GM19455 (cell line): ENCODE measurements at regions not wholly inside any gene's neighbourhood (a gene's known extent, or its start where the extent isn't known, plus 50 kb on each side); places are given as distances from the start of the nearest gene placed in this dataset.

Experiments used
- ATAC-seq: cut with Tn5 transposase; IDR thresholded peaks from one replicate; pipeline ENCODE4 v1.9.1; 2021; ENCODE audit not compliant: unreplicated experiment

GRCh38 chr3:148002705-148003205 is 593.6 kb downstream of the ZIC1 start:
- no peak for ATAC-seq

- no peak for ATAC-seq
Observed at GRCh38 chr3:148004331-148004730, 595.2 kb downstream of the ZIC1 start.

DNA sequence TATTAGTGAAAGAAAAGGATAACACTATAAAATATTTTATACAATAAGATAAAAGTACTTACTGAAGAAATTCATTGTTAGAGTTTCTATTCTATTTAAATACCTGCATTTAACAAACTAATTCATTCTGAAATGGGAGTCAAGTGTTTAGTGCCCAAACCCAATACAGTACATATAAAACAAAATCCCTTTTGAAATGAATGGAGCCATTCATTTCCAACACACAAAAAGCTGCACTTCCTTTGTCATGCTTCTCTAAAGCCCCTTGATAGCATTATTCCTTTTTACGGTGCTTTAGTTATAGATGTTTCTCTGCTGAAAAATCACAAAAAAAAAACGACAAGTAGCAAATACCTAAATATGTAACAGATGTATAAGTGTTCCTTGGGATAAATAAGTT is 596.3 kb downstream of the ZIC1 start:
- ATAC-seq: no peak

DNA sequence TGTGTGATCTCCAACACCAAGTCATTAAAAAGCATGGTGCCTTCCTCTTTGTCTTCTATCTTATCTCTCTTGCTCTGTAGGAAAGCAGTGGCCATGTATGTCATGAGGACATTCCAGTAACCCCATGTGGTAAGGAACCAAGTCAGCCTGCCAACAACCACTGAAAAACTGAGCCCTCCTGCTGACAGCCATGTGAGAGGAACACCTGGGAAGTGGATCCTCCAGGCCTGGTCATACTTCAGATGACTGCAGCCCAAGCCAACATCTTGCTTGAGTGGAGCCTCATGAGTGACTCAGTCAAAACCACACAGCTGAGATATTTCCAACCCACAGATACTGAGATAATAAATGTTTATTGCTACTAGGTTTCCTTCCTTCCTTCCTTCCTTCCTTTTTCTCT is 597.3 kb downstream of the ZIC1 start:
- ATAC-seq: no peak

DNA sequence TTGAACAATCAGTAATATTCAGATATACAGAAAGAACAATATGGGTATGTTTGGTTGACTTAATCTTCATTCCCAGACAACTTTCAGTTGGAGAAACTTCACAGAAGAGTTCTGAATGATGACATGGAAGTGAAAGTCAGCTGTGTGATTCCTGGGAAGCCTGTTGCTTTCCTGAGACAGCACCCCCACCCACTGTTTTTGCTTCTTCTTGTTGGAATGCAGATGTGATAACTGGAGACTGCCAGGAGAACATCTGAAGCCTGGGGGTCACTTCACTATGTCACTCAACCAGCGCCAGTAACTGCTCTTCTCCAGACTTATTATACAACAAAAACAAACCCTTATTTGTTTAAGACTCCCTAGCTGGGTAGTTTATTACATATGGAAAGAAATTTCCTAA is 599.4 kb downstream of the ZIC1 start:
- ATAC-seq: no peak

- ATAC-seq: no peak
Observed at GRCh38 chr3:148020861-148021260, 611.7 kb downstream of the ZIC1 start.

DNA sequence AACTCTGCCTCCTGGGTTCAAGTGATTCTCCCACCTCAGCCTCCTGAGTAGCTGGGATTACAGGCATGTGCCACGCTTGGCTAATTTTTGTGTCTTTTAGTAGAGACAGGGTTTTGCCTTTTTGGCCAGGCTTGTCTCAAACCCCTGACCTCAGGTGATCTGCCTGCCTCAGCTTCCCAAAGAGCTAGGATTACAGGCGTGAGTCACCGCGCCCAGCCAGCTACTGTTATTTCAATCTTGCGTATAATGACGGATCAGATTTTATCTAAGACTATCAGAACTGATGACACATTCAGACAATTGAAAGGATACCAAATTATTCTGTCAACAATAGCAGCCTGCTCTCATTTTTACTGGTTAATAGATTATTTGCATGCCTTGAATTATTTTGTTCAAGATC is 612.2 kb downstream of the ZIC1 start:
- no peak for ATAC-seq

GRCh38 chr3:148023994-148024393 is 614.8 kb downstream of the ZIC1 start:
- no peak for ATAC-seq

DNA sequence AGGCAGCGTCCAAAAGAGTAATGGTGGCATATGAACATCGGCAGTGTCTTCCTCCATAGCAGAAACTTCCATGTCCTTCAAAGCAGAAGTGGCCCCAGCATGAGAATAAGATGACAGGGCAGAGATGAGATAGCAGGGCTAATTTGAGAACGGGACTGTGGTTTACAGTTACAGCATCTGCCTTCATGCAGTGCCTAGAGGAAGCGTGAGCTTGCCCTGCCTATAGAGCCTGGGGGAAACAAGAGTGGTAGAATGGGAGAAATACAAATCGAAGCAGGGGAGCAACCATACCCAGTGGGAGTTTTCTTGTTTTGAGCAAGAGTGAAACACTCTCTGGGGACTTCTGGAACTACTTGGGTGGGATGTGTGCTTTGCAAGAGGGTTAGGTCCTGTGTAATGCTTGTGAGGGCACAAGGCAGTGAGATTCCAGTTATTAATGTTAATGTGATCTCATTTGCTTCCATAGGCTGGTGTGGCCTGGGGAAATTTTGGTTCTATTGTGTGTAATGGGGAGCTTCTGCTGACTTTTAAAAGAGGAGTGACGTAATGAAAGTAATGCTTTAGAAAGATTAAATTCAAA is 616.9 kb downstream of the ZIC1 start:
- no peak for ATAC-seq

- no peak for ATAC-seq
Observed at GRCh38 chr3:148030975-148031374, 621.8 kb downstream of the ZIC1 start.

DNA sequence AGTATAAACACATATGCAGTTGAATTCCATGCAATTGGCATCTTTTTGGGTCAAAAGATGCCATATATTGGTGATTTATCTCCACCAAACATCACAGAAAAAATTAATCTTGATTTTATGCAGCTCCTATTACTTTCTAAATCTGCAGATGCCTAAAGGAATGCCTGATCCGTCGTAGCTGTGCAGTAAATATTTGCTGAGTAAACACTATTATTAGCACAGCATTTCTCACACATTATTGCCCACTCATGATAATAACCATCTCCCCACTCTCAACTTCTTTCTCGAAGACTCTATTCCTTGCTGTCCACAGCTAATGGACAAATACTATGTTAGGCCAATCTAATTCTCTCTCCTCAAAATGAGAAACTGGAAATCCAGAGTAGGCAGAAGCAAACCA is 625.2 kb downstream of the ZIC1 start:
- ATAC-seq: no peak

DNA sequence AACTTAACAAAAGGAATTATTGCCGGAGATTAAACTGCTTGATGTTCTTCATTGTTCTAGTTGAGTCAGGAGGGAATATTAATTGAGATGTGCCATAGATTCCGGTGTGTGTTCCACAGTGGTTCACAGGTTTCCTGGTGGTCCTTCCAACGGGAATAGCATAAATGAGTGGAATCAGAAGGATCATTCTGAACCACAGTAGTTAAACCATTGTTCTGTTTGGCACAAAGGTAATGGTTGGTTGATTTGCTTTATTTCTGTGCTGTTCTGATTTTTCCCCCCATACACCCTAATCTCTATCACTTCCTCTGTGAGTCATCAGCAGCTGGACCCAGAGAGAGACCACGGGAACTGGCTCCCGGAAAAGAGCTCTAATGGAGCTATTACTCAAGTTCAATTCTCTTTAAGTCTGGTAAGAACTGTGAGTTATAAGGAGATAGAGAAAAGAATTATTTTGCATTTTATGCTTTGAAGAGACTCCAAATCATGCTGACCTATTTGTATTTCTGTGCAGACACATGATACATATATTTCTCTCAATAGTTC is 627.2 kb downstream of the ZIC1 start:
- no peak for ATAC-seq

- ATAC-seq: no peak
Observed at GRCh38 chr3:148042663-148043445, 633.7 kb downstream of the ZIC1 start.

GRCh38 chr3:148044151-148044550 is 635.0 kb downstream of the ZIC1 start:
- ATAC-seq: no peak

DNA sequence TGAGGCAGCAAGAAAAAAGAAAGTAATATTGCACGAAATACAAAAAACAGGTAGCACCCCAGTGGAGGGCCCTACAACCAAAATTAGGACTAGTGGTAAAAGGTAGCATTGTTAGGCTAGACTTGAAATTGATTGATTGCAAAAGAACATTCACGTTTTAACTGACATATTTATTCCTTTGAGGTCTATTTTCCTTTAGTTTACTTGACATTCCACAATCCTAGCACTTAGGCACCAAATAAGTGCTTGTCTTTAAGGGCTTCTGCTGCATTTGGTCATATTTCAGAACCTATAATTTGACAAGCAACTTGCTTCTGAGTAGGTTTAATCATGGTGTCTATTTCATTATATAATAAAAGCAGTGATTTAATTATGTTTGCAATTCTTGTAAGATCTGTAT is 642.7 kb upstream of the AGTR1 start:
- ATAC-seq: no peak

GRCh38 chr3:148062590-148062989 is 635.1 kb upstream of the AGTR1 start:
- no peak for ATAC-seq

GRCh38 chr3:148066802-148067201 is 630.9 kb upstream of the AGTR1 start:
- no peak for ATAC-seq

DNA sequence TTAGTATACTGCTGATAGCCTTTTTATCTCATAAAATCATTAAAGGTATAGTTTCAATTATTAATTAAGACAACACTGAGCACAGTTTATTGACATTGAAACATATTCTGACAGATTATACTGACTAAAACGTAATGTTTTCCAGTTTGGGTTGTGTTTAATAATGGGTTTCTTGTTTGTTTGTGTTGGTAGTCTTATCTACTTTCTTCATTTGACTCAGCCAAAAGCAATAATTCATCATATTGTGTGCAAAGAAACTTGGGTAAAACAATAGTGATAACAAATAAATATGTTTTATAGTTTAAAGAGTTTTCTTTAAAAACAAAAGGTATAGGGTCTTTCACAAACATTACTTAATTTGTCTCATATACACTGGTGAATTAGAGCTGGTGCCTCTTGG is 629.2 kb upstream of the AGTR1 start:
- no peak for ATAC-seq

GRCh38 chr3:148070041-148070440 is 627.7 kb upstream of the AGTR1 start:
- ATAC-seq: no peak

DNA sequence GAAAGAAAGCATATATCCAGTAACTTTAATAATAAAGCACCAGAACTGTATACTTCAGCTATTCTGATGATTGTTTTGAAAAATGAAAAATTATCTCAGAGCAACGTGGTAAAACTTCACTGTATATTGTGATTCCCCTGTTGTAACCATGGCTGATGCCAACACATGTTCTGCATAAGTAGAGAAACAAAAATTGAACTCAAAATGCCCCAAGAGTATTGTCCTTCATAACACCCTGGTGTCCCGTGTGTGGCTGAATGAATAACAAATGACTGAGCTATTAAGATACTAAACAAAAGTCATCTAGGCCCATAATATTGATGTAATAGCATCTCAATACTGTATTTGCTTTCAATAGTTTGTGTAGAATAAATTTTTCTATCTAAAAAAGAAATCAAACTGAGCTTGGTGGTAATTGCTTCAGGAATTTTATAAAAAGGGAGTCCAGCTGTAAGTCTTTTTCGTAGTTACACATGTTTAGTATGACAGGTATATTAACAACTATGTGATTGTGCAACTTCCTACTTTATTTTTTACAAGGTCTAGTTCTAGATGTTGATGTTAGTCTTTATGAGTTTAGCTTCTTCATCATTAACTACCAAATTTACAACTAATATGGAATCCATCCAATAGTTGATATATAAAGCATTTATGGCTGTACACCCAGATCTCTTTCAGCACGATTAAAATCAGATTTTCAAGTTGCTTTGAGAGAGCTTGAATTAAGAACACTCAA is 623.8 kb upstream of the AGTR1 start:
- no peak for ATAC-seq

DNA sequence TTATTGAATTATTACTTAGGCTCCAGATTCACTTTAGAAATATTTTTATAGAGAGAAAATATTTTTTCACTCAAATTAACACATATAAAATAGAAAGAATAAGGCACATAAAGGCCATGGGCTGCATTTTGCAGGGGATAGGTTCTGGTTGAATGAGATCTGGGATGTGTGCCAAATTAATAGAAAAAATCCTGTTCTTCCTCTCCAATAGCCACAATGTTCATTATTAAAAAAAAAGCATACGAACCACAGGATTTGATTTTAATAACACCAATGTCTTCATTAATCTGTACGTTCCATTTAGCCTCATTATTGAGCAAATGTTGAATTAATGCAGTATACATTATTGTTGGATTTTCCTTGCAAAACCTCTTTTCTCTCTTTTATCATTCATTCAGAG is 622.8 kb upstream of the AGTR1 start:
- ATAC-seq: no peak
